Activated naive CD4-positive, alpha-beta T cell treated with anti-CD3 and anti-CD28 coated beads, Interleukin-2, amount 50 U/mL, for 72 hours (primary cell): ENCODE measurements at regions not wholly inside any gene's neighbourhood (a gene's known extent, or its start where the extent isn't known, plus 50 kb on each side); places are given as distances from the start of the nearest gene placed in this dataset.

Experiments used
- ATAC-seq, 2 donors: fragments of 150-1000 bp; cut with Tn5 transposase; 2 replicates each; pipeline ENCODE4 v1.10.0; 2021; ENCODE audit warnings: mild to moderate bottlenecking in 2 of 2, moderate library complexity in 2 of 2
- DNase-seq, 2 donors: peaks; one replicate each; pipeline ENCODE4 v3.0.0; 2021 to 2022; ENCODE audit warnings: low spot score in 2 of 2
- H3K27ac Mint-ChIP-seq, 2 donors: one replicate each; pipeline ENCODE4 v1.8.0; 2022; ENCODE audit warnings: mild to moderate bottlenecking in 2 of 2, mixed read lengths in 2 of 2
- H3K36me3 Mint-ChIP-seq, 2 donors: one replicate each; pipeline ENCODE4 v1.8.0; 2022; ENCODE audit warnings: mixed read lengths in 2 of 2
- H3K9me3 Mint-ChIP-seq, 2 donors: one replicate each; pipeline ENCODE4 v1.8.0; 2022; ENCODE audit warnings: mixed read lengths in 2 of 2

DNA sequence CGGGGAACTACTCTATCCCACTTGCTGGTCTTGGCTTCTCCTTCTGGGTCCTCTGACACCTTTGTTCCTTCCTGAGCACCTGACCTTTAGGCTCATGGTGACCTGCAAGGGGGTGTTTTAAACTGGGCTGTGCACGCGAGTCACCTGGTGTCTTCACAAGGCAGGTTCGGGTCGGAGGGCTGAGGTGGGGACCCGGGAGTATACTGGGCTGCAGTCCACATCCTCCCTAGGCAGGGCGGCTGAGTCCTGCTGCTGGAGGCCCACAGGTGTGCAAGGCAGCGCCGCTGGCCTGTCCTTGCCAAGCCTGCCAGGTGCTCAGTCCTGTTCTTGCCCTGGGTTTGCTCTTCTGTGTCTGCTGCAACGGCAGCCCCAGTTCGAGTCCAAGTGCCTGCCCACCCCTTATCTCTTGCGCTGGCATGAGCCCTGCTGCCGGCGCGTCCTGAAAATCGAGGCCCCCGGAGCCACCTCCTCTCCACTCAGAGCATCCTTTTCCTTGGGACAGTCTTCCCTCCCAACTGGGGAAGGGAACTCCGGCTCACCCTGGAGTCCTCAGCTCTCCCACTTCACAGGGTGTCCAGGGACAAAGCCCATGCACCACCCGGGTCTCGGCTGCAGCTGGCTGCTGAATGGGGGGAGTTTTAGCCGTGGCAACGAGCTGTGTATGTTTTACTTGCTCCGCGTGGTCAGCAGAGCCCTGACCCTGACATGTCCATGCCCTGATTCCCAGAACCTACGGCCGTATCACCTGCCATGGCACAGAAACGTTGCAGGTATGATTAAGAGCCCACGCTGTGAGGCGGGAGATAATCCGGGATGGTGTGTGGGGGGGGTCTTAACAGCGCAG lies 193.5 kb downstream of the TEX29 start:
- no peaks in the 10 kb centered on the region for H3K36me3 Mint-ChIP-seq
- DNase-seq (no peak), ATAC-seq (no peak)
- no peaks in the 10 kb centered on the region for H3K9me3 Mint-ChIP-seq
- no peak overlapping the region for H3K27ac Mint-ChIP-seq

DNA sequence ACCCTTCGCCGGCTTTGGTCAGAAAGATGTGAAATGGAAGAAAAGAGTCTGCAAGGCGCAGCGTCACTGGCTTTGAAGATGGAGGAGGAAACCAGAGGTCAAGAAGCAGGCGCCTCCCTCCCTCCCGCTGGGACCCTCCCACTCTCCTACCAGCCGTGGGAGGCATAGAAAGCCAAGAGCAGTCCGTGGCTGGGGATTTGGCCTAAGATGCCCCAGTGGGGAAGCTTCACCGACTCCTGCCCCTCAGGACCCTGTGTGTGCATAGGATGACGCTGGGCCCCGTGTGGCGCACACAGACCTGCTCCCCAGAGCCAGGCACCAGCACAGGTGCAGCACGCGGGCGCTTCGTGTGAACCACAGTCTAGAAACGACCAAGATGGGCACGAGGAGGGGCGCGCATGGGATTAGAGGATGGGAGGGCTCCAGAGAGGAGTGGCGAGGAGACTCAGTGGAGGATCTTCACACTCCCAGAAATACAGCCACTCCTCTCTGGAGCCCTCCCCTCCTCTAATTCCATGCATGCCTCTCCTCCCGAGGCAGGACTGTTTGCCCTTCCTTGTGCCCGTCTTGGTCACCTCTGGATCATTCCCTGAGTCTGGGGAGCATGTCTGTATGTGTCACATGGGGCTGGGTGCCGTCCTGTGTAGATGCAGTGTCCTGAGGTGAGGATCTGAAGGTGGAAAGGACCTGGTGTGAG lies 194.3 kb downstream of the TEX29 start:
- Mint-ChIP-seq H3K36me3 (no peaks in the 10 kb centered on the region), H3K27ac (no peak overlapping the region), H3K9me3 (no peaks in the 10 kb centered on the region)
- DNase-seq = no peak
- no peak for ATAC-seq

DNA sequence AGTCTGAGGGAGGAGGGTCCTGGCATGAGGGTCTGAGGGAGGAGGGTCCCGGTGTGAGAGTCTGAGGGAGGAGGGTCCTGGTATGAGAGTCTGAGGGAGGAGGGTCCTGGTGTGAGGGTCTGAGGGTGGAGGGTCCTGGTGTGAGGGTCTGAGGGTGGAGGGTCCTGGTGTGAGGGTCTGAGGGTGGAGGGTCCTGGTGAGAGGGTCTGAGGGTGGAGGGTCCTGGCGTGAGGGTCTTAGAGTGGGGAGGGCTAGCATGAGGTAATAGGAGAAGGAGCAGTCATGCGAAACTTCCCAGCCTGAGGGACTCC lies 194.8 kb downstream of the TEX29 start:
- no peaks in the 10 kb centered on the region for H3K9me3 Mint-ChIP-seq
- ATAC-seq = no peak
- no peaks in the 10 kb centered on the region for H3K36me3 Mint-ChIP-seq

DNA sequence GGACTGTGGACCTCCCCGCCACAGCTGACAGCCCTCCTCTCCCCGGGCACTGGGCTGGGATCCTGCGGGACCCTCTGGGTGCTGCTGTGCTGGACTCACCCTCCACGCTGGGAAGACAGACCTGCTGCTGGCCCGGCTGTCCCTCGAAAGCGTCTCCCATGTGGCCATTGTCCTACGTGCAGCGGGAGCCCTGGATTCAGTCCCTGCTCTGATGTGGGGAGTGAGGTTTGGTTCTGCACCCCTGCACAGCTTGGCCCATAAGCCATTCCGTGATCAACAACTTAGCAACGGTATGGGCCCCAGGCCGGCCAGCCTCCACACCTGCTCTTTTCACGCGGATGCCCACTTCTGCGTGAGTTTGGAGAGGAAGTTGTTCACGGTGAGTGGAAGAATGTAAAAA lies 195.2 kb downstream of the TEX29 start:
- ATAC-seq = no peak
- no peak overlapping the region for H3K27ac Mint-ChIP-seq
- no peaks in the 10 kb centered on the region for H3K36me3 Mint-ChIP-seq
- H3K9me3 Mint-ChIP-seq = no peaks in the 10 kb centered on the region
- no peak for DNase-seq

More for the DNA sequence above, 194.8 kb downstream of the TEX29 start:
- DNase-seq = no peak
- H3K27ac Mint-ChIP-seq = no peak overlapping the region

DNA sequence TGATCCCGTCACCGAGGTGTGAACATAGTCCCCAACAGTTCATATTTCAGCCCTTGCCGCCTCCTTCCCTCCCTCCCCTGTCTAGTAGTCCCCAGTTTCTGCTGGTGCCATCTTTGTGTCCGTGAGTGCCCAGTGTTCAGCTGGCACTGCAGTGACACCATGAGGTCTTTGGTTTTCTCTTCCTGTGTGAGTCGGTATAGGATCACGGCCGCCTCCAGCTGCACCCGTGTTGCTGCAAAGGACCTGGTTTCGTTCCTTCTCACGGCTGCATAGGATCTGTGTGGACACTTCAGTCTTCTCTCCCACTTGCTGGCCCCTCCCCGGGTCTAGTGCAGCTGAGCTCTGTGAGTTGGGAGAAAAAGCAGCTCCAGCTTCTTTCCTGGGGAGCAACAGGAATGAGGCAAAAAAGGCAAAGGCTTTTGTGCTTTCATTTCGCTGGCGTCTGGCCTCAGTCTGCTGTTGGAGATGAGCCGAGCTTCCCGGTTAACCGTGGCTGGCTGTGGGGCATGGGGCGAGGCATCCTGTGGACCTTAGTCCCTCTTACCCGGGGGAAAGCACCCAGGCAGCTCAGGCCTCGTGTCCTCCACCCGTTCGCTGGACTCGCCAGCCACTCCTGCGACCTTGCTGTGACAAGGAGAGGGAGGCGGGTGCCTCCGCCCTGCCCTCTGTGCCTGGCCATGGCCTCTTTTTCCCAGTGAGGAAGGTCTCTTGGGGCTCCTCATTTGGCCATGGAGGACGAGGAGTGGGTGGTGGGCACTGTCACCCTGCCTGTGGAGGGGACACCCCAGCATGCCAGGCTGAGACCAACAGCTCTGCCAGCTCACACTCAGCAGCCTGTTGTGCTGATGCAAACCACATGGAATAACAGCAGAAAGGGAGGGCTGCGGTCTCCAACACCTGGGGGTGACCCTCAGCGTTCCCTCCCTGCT lies 196.5 kb downstream of the TEX29 start:
- Mint-ChIP-seq H3K9me3 (no peaks in the 10 kb centered on the region), H3K36me3 (no peaks in the 10 kb centered on the region), H3K27ac (no peak overlapping the region)
- DNase-seq (no peak), ATAC-seq (no peak)

DNA sequence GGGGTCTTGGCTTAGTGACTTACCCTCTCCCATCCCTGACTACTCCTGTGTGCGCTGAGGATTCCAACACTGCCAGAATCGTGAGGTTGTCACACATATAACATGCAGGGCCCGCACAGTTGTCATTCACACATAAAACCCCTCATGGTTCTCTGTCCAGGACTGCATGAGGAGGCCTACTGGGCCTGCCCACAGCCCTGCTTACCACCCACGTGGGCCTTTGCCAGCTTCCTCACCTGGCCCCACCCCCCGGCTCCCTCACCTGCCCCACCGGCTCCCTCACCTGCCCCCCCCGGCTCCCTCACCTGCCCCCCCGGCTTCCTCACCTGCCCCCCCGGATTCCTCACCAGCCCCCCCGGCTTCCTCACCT lies 197.2 kb downstream of the TEX29 start:
- no peaks in the 10 kb centered on the region for H3K36me3 Mint-ChIP-seq
- no peak for ATAC-seq
- H3K27ac Mint-ChIP-seq = no peak overlapping the region
- DNase-seq = no peak
- no peaks in the 10 kb centered on the region for H3K9me3 Mint-ChIP-seq

DNA sequence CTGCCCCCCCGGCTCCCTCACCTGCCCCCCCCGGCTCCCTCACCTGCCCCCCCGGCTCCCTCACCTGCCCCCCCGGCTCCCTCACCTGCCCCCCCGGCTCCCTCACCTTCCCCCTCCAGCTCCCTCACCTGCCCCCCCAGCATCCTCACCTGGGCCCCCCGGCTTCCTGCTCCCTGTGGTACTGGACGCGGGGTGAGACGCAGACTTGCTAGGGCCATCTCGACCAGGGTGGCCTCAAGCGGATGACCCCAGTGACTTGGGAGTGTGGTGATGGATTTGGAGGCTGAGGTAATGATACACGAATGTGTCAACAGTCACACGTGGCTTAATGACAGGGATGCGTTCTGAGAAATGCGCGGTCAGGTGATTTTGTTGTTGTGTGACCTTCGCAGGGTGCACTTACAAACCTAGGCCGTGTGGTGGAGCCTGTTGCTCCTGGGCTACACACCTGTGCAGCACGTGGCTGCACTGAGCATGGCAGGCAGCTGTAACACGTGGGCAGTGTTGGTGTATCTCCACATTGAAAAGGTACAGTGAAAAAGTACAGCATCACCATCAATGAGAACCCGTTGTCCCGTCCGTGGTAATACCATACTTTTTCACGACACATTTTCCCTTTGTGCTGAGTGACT lies 197.8 kb downstream of the TEX29 start:
- no peaks in the 10 kb centered on the region for H3K36me3 Mint-ChIP-seq
- ATAC-seq (peak in 1 of 2 donors; percentile 14), DNase-seq (no peak)
- H3K27ac Mint-ChIP-seq = no peak overlapping the region
- H3K9me3 Mint-ChIP-seq = no peaks in the 10 kb centered on the region

DNA sequence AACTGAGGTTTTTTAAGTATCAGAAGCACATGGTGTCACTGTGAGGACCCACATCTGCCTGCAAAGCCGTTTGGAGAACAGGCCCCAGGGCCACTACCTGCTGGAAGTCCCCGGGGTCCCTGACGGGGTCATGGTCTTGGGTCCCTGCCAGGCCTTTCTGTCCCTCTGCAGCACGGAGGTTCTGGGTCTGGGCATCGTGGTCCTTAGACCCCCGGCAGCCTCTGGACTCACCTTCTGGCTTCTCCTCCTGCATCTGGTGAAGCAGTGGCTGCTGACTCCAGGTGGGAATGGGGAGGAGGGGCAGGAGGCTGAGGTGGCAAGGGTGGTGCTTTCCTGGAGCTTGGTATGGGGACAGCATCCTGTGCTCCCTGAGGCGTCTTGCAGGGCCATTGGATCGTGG lies 198.6 kb downstream of the TEX29 start:
- no peak for ATAC-seq
- Mint-ChIP-seq H3K27ac (no peak overlapping the region), H3K9me3 (no peaks in the 10 kb centered on the region), H3K36me3 (no peaks in the 10 kb centered on the region)
- DNase-seq = no peak

DNA sequence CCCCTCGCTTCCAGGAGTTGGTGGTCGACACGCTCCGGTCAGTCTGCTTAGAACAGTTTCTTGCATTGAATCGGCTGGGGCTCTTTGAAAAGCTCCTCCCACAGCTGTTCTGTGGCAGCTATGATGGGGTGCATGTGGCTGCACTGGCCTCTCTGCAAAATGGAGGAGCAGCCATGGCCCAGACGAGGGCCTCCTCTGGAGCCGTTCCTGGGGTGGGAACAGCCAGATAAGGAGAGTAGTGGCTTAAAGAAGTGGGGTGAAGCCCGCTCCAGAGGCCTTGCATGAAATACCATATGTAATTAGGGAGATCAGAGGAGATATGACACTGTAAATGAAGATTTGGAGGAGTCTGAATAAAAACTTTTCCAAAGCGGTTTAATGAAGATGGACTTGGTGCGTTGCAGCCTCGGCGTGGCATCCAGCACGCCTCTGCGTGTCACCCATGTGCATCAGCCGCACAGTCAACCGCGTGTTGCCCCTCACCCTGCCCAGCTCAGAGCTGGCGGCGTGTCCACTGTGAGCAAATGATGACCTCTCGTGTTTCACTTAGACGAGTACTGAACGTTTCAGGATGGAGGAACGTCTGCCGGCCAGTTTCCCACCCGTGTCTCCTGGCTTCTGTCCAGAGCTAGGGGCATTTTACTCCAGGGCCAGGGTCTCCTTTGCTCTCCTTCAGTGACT lies 199.2 kb downstream of the TEX29 start:
- DNase-seq = no peak
- H3K9me3 Mint-ChIP-seq = no peaks in the 10 kb centered on the region
- no peaks in the 10 kb centered on the region for H3K36me3 Mint-ChIP-seq
- no peak overlapping the region for H3K27ac Mint-ChIP-seq
- ATAC-seq = no peak

DNA sequence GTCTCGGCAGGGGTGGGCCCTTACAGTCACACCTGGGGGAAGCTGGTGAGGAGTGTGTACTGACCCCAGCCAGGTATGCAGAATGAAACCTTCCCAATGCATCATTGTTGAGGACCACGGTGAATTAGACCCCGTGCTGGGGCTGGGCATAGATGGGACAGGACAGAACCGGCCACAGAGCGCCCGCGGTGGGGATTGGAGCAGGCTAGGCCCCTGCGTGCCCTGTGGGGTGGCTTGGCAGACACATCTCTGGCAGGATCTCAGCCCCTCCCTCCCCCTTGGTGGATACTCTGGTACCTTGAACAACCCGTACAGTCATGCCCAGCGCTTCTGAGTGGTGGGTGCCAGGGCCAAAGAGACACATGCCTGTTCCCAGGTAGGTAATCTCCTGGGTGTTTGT lies 200.6 kb downstream of the TEX29 start:
- Mint-ChIP-seq H3K9me3 (no peaks in the 10 kb centered on the region), H3K36me3 (no peaks in the 10 kb centered on the region), H3K27ac (no peak overlapping the region)
- DNase-seq = no peak
- no peak for ATAC-seq

DNA sequence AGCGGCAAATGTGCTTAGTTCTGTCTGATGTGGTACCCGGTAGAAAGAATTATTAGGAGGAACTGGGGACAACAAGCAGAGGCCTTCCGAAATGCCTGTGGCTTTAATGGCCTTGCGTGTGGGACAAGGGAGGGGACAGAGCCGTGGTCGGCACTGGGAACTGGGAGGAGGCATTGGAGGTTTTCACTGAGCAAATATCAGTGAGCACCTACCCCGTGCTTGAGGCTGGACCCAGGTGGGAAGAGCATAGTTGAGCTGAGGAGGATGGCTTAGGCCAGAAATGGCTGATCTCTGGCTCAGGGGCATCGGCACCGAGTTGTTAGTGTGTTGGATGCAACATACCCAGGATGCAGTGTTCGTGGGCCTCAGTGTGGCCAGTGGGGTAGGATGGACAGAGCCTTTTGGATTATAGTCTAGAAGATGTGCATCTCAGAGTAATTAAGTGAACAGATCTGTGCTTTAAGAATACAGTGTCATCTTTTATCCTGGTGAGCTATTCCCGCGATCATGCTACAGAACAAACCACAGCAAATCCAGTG lies 201.3 kb downstream of the TEX29 start:
- DNase-seq = no peak
- Mint-ChIP-seq H3K27ac (no peak overlapping the region), H3K9me3 (no peaks in the 10 kb centered on the region), H3K36me3 (no peaks in the 10 kb centered on the region)
- ATAC-seq = no peak

DNA sequence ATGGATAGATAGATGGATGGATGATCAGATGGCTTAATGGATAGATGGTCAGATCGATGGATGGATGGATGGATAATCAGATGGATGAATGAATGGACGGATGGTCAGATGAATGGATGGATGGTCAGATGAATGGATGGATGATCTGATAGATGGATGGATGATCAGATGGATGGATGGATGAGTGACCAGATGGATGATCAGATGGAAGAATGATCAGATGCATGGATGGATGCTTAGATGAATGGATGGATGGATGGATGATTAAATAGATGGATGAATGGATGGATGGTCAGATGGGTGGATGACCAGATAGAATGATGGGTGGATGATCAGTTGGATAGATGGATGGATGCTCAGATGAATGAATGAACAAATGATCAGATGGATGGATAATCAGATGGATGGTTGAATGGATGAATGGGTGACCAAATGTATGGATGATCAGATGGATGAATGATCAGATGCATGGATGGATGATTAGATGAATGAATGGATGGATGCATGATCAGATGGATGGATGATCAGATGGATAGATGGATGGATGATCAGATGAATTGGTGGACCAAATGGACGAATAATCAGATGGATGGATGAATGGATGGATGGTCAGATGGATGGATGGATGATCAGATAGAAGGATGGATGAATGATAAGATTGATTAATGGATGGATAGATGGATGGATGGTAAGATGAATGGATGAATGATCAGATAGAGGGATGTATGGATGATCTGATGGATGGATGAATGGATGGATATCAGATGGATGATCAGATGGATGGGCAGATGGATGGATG lies 205.1 kb downstream of the TEX29 start:
- H3K9me3 Mint-ChIP-seq = no peaks in the 10 kb centered on the region
- H3K36me3 Mint-ChIP-seq = no peaks in the 10 kb centered on the region
- no peak overlapping the region for H3K27ac Mint-ChIP-seq
- no peak for DNase-seq
- no peak for ATAC-seq

DNA sequence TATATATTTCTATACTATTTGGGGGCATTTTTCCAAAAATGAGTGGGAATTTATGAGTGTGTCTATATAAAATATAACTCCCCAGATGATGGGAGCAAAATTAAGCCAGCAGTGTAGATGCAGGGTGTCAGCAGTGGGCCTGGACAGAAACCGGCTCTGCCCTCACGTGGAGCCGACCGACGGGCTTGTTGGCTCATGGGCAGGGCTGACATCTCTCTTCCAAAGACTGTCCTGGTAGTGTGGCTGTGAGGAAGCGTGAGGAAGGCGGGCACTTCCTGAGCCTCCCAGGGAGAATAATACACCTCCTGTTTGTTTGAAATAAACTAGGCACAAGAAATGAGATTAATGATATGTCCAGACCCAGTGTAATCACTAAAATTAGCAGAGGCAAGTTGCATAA lies 206.5 kb downstream of the TEX29 start:
- Mint-ChIP-seq H3K36me3 (no peaks in the 10 kb centered on the region), H3K27ac (no peak overlapping the region), H3K9me3 (no peaks in the 10 kb centered on the region)
- ATAC-seq = no peak
- no peak for DNase-seq

DNA sequence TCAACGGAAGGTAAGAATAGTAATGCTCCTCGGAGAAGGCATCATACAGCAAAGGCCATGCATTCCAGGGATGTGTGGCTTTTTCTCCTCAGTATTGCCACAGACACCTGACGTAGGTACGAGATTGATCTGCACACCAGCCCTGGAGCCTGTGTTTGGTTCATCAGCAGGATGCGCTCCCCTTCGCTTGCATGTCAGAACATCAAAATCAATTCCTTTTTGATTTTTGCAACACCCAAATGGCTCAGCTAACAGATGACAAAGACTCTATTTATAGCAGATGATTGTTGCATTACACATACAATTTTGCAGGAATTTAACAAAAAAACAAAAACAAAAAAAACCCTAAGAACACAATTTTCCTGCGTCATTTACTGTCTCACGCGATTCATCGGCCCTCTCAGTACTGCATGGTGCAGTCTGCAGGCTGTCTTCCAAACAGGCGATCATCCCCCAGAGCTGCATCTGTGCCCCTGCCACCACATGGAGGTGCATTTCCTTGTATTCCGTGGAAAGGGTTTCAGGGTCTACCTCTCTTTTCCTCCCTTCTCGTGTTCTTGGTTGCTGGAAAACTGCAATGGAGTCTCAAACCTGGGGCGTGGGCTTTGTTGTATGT lies 207.3 kb downstream of the TEX29 start:
- ATAC-seq = no peak
- Mint-ChIP-seq H3K36me3 (no peaks in the 10 kb centered on the region), H3K9me3 (no peaks in the 10 kb centered on the region), H3K27ac (no peak overlapping the region)
- no peak for DNase-seq

DNA sequence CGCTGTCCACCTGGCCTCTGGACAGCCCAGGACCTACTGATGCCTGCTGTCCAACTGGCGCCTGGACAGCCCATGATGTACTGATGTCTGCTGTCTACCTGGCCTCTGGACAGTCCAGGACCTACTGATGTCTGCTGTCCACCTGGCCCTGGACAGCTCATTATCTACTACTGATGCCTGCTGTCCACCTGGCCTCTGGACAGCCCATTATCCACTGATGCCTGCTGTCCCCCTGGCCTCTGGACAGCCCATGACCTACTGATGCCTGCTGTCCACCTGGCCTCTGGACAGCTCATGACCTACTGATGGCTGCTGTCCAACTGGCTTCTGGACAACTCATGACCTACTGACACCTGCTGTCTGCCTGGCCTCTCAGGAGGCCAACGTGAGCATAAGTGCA lies 208.1 kb downstream of the TEX29 start:
- Mint-ChIP-seq H3K9me3 (no peaks in the 10 kb centered on the region), H3K36me3 (no peaks in the 10 kb centered on the region), H3K27ac (no peak overlapping the region)
- no peak for ATAC-seq
- DNase-seq = no peak
